Neural progenitor cell (in vitro differentiated cells): ENCODE measurements at regions not wholly inside any gene's neighbourhood (a gene's known extent, or its start where the extent isn't known, plus 50 kb on each side); places are given as distances from the start of the nearest gene placed in this dataset.

Source experiments
- EZH2 ChIP-seq: fragments of 200-600 bp; sonication (generic); IDR thresholded peaks from 2 replicates; pipeline ENCODE4 v1.6.1; 2017; ENCODE audit warnings: antibody characterized with exemption, mild to moderate bottlenecking, moderate library complexity
- TF ChIP-seq, protein P1 (sequence below): fragments of 200-600 bp; sonication (generic); IDR thresholded peaks from 2 replicates; pipeline ENCODE4 v1.5.1; 2017; ENCODE audit warnings: antibody characterized with exemption, mild to moderate bottlenecking

- TF ChIP-seq EZH2 = no peak
- TF ChIP-seq, protein P1, sequence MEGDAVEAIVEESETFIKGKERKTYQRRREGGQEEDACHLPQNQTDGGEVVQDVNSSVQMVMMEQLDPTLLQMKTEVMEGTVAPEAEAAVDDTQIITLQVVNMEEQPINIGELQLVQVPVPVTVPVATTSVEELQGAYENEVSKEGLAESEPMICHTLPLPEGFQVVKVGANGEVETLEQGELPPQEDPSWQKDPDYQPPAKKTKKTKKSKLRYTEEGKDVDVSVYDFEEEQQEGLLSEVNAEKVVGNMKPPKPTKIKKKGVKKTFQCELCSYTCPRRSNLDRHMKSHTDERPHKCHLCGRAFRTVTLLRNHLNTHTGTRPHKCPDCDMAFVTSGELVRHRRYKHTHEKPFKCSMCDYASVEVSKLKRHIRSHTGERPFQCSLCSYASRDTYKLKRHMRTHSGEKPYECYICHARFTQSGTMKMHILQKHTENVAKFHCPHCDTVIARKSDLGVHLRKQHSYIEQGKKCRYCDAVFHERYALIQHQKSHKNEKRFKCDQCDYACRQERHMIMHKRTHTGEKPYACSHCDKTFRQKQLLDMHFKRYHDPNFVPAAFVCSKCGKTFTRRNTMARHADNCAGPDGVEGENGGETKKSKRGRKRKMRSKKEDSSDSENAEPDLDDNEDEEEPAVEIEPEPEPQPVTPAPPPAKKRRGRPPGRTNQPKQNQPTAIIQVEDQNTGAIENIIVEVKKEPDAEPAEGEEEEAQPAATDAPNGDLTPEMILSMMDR = no peak
Measured at GRCh38 chr15:68494573-68495110, 62.7 kb upstream of the ITGA11 start.
